Spleen (tissue), 11 donors: ENCODE measurements at regions not wholly inside any gene's neighbourhood (a gene's known extent, or its start where the extent isn't known, plus 50 kb on each side); places are given as distances from the start of the nearest gene placed in this dataset.

ENCODE experiments used
- DNase-seq: peaks from one replicate; pipeline ENCODE4 v3.0.0-alpha.2; 2020
- H3K27ac ChIP-seq, 8 donors: fragments of 200-600 bp; sonication (generic) in 7 of 8; 1 replicate in 4 of 8; 2 replicates in 4 of 8; pipeline versions ENCODE4 v1.5.0 to v1.8.0; 2016 to 2021; ENCODE audit warnings: inconsistent platforms in 4 of 8, mild to moderate bottlenecking in 4 of 8, moderate library complexity in 1 of 8
- H3K27me3 ChIP-seq, 7 donors: fragments of 200-600 bp; sonication (generic) in 6 of 7; replicated peaks in 1 of 7; 1 replicate in 4 of 7; 2 replicates in 3 of 7; pipeline versions ENCODE4 v1.5.0 to v1.8.0; 2016 to 2021; ENCODE audit warnings: inconsistent platforms in 3 of 7, mild to moderate bottlenecking in 1 of 7
- H3K36me3 ChIP-seq, 6 donors: fragments of 200-600 bp; sonication (generic) in 5 of 6; 1 replicate in 4 of 6; 2 replicates in 2 of 6; pipeline versions ENCODE4 v1.5.0 to v1.8.0; 2016 to 2021; ENCODE audit warnings: inconsistent platforms in 2 of 6
- H3K4me1 ChIP-seq, 6 donors: fragments of 200-600 bp; sonication (generic) in 5 of 6; 1 replicate in 3 of 6; 2 replicates in 3 of 6; pipeline versions ENCODE4 v1.5.0 to v1.8.0; 2016 to 2021; ENCODE audit warnings: inconsistent platforms in 3 of 6
- H3K4me3 ChIP-seq, 8 donors: fragments of 200-600 bp; sonication (generic) in 7 of 8; 1 replicate in 4 of 8; 2 replicates in 4 of 8; pipeline versions ENCODE4 v1.5.0 to v1.8.0; 2016 to 2021; ENCODE audit warnings: inconsistent platforms in 4 of 8, mild to moderate bottlenecking in 4 of 8, moderate library complexity in 2 of 8
- H3K9me3 ChIP-seq, 8 donors: fragments of 200-600 bp; sonication (generic) in 7 of 8; 1 replicate in 4 of 8; 2 replicates in 4 of 8; pipeline versions ENCODE4 v1.5.0 to v1.8.0; 2016 to 2021; ENCODE audit warnings: inconsistent platforms in 4 of 8
- CTCF ChIP-seq, 11 experiments: fragments of 200-600 bp in 7 of 11; fragments of 450-650 bp in 4 of 11; sonication (generic) in 4 of 11; IDR thresholded peaks in 8 of 11; conservative IDR thresholded peaks in 3 of 11; 1 replicate in 7 of 11; 2 replicates in 4 of 11; pipeline versions ENCODE4 v1.4.0 to v1.8.0; 2016 to 2021; ENCODE audit warnings: antibody characterized with exemption in 11 of 11, inconsistent platforms in 4 of 11, mild to moderate bottlenecking in 1 of 11
- POLR2A ChIP-seq, 3 donors: fragments of 450-650 bp; IDR thresholded peaks; one replicate each; pipeline ENCODE4 v1.5.1; 2017; ENCODE audit warnings: antibody characterized with exemption in 3 of 3, mild to moderate bottlenecking in 1 of 3
- POLR2AphosphoS5 ChIP-seq, 3 donors: sonication (generic); formaldehyde crosslinking; IDR thresholded peaks; one replicate each; pipeline ENCODE4 v1.5.1; 2017; ENCODE audit warnings: antibody characterized with exemption in 3 of 3
- WGBS, 5 donors: extraction: QIAGEN DNeasy Blood & Tissue Kit in 3 of 5; methylation state at CpG; one replicate each; pipeline versions ENCODE4 v1.1.5 to v1.1.7; 2013 to 2018; 5-methylcytosine and 5-hydroxymethylcytosine counted together
- intact Hi-C: fragments of 100-400 bp; cut with DNase I; formaldehyde crosslinking; loops from one replicate; pipeline ENCODE4 v1.15.0; 2023; ENCODE audit warnings: low total_unique reads
- donor health status: healthy with polysubstance abuse.
- donor health status: DM: no; HTN: no; CAD: no; lungs with moderate emphysema.
- donor health status: DM: no; HTN: no; CAD: no.
- donor health status: Bipolar disorder and iron deficiency.
- donor health status: healthy.
- donor health status: DM: no; HTN: no; CAD: no.
- donor health status: DM: yes; HTN: yes; CAD: no.

- Histone ChIP-seq H3K4me3 (no peak overlapping the region), H3K9me3 (peaks cover 0 to 17% (median 1%) of the 10 kb centered on the region in 8 donors), H3K36me3 (no peaks in the 10 kb centered on the region), H3K4me1 (no peaks in the 10 kb centered on the region), H3K27me3 (no peaks in the 10 kb centered on the region), H3K27ac (no peak overlapping the region)
- 59 to 70% (median 66%) methylated on average over 3 to 7 of the region's 7 CpGs for WGBS, 5 donors
- DNase-seq = no peak
- intact Hi-C loops = no loop called here
- TF ChIP-seq POLR2AphosphoS5 (IDR thresholded peaks at IDR 0.05) = no peak
- no peak for TF ChIP-seq CTCF (IDR thresholded peaks at IDR 0.05 in 8 of 11, conservative IDR thresholded peaks at IDR 0.05 in 3 of 11)
- TF ChIP-seq POLR2A (IDR thresholded peaks at IDR 0.05) = no peak
Observed at GRCh38 chrX:68588602-68589371, 58.7 kb upstream of the STARD8 start.

GRCh38 chrX:68589372-68589753 lies 58.1 kb upstream of the STARD8 start:
- TF ChIP-seq POLR2AphosphoS5 (IDR thresholded peaks at IDR 0.05) = no peak
- TF ChIP-seq POLR2A (IDR thresholded peaks at IDR 0.05) = no peak
- TF ChIP-seq CTCF (IDR thresholded peaks at IDR 0.05 in 8 of 11, conservative IDR thresholded peaks at IDR 0.05 in 3 of 11) = no peak
- H3K27ac ChIP-seq = no peak overlapping the region
- intact Hi-C loops = no loop called here
- H3K9me3 ChIP-seq = peaks cover 0 to 22% (median 5%) of the 10 kb centered on the region in 8 donors
- no peaks in the 10 kb centered on the region for H3K27me3 ChIP-seq
- no peaks in the 10 kb centered on the region for H3K4me1 ChIP-seq
- no peak for DNase-seq
- H3K4me3 ChIP-seq = no peak overlapping the region
- no peaks in the 10 kb centered on the region for H3K36me3 ChIP-seq

- Histone ChIP-seq H3K9me3 (peaks cover 0 to 37% (median 16%) of the 10 kb centered on the region in 8 donors), H3K4me3 (no peak overlapping the region), H3K4me1 (no peaks in the 10 kb centered on the region), H3K27me3 (no peaks in the 10 kb centered on the region), H3K27ac (no peak overlapping the region), H3K36me3 (no peaks in the 10 kb centered on the region)
- intact Hi-C loops = no loop called here
- no peak for TF ChIP-seq POLR2A (IDR thresholded peaks at IDR 0.05)
- TF ChIP-seq CTCF (IDR thresholded peaks at IDR 0.05 in 8 of 11, conservative IDR thresholded peaks at IDR 0.05 in 3 of 11) = no peak
- TF ChIP-seq POLR2AphosphoS5 (IDR thresholded peaks at IDR 0.05) = no peak
- DNase-seq = no peak
- WGBS, 5 donors = 74 to 98% (median 91%) methylated on average over 4 of the region's 4 CpGs
Observed at GRCh38 chrX:68594769-68595168, 52.7 kb upstream of the STARD8 start.

GRCh38 chrX:68596871-68597270 lies 50.6 kb upstream of the STARD8 start:
- intact Hi-C loops = no loop called here
- Histone ChIP-seq H3K9me3 (peaks cover 2 to 54% (median 17%) of the 10 kb centered on the region in 8 donors), H3K36me3 (no peaks in the 10 kb centered on the region), H3K27ac (no peak overlapping the region), H3K27me3 (no peaks in the 10 kb centered on the region), H3K4me1 (no peaks in the 10 kb centered on the region), H3K4me3 (no peak overlapping the region)
- WGBS, 5 donors = 59 to 85% (median 73%) methylated on average over 3 of the region's 3 CpGs
- no peak for DNase-seq
- no peak for TF ChIP-seq POLR2A (IDR thresholded peaks at IDR 0.05)
- TF ChIP-seq POLR2AphosphoS5 (IDR thresholded peaks at IDR 0.05) = no peak
- TF ChIP-seq CTCF (IDR thresholded peaks at IDR 0.05 in 8 of 11, conservative IDR thresholded peaks at IDR 0.05 in 3 of 11) = no peak
